ENCODE measurements at regions not wholly inside any gene's neighbourhood (a gene's known extent, or its start where the extent isn't known, plus 50 kb on each side); places are given as distances from the start of the nearest gene placed in this dataset.

DNA sequence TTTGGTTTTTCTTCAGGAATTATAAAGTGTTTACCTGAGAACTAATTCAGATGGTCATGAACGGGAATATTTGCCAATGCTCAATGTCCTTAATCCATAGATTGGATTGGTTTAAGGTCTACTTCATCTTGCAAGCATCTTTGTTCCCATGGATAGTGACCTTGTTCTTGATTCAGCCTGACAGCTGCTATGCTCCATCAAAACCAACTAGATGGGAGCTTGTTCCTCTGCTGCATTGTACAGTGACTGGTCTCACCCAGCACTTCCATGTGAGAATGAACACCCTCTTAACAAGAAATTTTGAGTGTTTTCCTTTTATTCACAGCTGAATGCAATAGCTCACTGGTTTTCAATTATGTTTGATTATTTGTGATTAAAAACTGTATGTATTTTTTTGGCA is 312.6 kb upstream of the ACTBL2 start:
- intact Hi-C loops (cut with micrococcal nuclease; ENCODE audit: unreplicated experiment) (no loop called here), in situ Hi-C loops (cut with HindIII; ENCODE audit: low pct_unique_long_range_greater_than_20kb, low sequenced_read_pairs) (no loop called here)
- ATAC-seq (no peak), DNase-seq (ENCODE audit: low read depth, low spot score) (no peak)
- CTCF ChIA-PET, result no interaction called here
- H3K36me3 ChIP-seq (ENCODE audit: control insufficient read depth, insufficient read depth, low read length), result no peaks in the 10 kb centered on the region
- no peaks in the 10 kb centered on the region for H3K9me3 ChIP-seq (ENCODE audit: control insufficient read depth, insufficient read depth, low read depth, low read length)
- H3K4me3 ChIP-seq (ENCODE audit: low read depth in 2 of 2, low read length in 2 of 2), result no peak overlapping the region
- TF ChIP-seq CTCF (IDR thresholded peaks at IDR 0.05), result no peak
- no TSS peak for BruUV-seq (replicated peaks)
- POLR2A ChIA-PET, result no interaction called here
- no peaks in the 10 kb centered on the region for H3K27me3 ChIP-seq (ENCODE audit: control insufficient read depth, insufficient read depth, low read length)
- H3K4me1 ChIP-seq (ENCODE audit: control insufficient read depth, insufficient read depth, low read length), result no peaks in the 10 kb centered on the region
- H3K27ac ChIP-seq (ENCODE audit: low read length), result no peak overlapping the region; the same call in 1 of the 2 replicates

- in situ Hi-C loops (cut with HindIII; ENCODE audit: low pct_unique_long_range_greater_than_20kb, low sequenced_read_pairs) (no loop called here), intact Hi-C loops (cut with micrococcal nuclease; ENCODE audit: unreplicated experiment) (no loop called here)
- ATAC-seq, result no peak
- H3K36me3 ChIP-seq (ENCODE audit: control insufficient read depth, insufficient read depth, low read length), result no peaks in the 10 kb centered on the region
- H3K27ac ChIP-seq (ENCODE audit: low read length), result peak overlapping the region; percentile 66; the same call in 1 of the 2 replicates
- no peaks in the 10 kb centered on the region for H3K9me3 ChIP-seq (ENCODE audit: control insufficient read depth, insufficient read depth, low read depth, low read length)
- TF ChIP-seq TCF7L2 (IDR thresholded peaks at IDR 0.05; ENCODE audit: low read depth, low read length) (no peak), REST (IDR thresholded peaks at IDR 0.05; ENCODE audit: insufficient read depth in 1 of 2, low read depth in 2 of 2, low read length in 1 of 2) (no peak), SIN3A (IDR thresholded peaks at IDR 0.05; ENCODE audit: borderline replicate concordance, insufficient read depth, low read depth, low read length) (no peak), CTCF (IDR thresholded peaks at IDR 0.05) (no peak), POLR2AphosphoS5 (IDR thresholded peaks at IDR 0.05; ENCODE audit: low read depth, low read length) (no peak)
- ChIA-PET CTCF (no interaction called here), POLR2A (no interaction called here)
- H3K4me1 ChIP-seq (ENCODE audit: control insufficient read depth, insufficient read depth, low read length), result no peaks in the 10 kb centered on the region
- H3K4me3 ChIP-seq (ENCODE audit: low read depth in 2 of 2, low read length in 2 of 2), result no peak overlapping the region
- no peak for DNase-seq (ENCODE audit: low read depth, low spot score)
- no peaks in the 10 kb centered on the region for H3K27me3 ChIP-seq (ENCODE audit: control insufficient read depth, insufficient read depth, low read length)
- no TSS peak for BruUV-seq (replicated peaks)
These were observed 309.3 kb upstream of the ACTBL2 start for GRCh38 chr5:57791875-57792274.

DNA sequence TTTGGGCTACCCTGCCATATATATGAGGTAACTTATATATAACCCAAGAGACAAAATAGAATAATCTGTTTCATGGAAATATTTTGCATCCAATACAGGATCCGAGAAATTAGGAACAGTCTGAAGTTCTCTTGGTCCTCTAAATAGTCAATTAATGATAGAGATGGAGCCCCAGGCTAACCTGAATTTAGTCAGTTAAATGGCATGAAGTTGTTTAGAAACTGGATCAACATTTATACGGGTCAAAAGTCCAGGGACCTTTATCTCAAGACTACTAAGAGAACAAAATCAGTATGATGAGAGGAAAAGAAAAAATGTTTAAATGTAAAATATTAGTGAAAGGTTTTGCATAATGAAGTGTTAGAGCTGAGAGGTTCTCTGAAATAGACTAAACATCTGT is 303.3 kb upstream of the ACTBL2 start:
- Histone ChIP-seq H3K27me3 (ENCODE audit: control insufficient read depth, insufficient read depth, low read length) (no peaks in the 10 kb centered on the region), H3K9me3 (ENCODE audit: control insufficient read depth, insufficient read depth, low read depth, low read length) (no peaks in the 10 kb centered on the region), H3K4me3 (ENCODE audit: low read depth in 2 of 2, low read length in 2 of 2) (no peak overlapping the region), H3K27ac (ENCODE audit: low read length) (peak overlapping the region; percentile 12; the same call in 1 of the 2 replicates), H3K4me1 (ENCODE audit: control insufficient read depth, insufficient read depth, low read length) (no peaks in the 10 kb centered on the region), H3K36me3 (ENCODE audit: control insufficient read depth, insufficient read depth, low read length) (no peaks in the 10 kb centered on the region)
- no TSS peak for BruUV-seq (replicated peaks)
- in situ Hi-C loops (cut with HindIII; ENCODE audit: low pct_unique_long_range_greater_than_20kb, low sequenced_read_pairs), result no loop called here
- ATAC-seq, result no peak
- ChIA-PET CTCF (no interaction called here), POLR2A (no interaction called here)
- intact Hi-C loops (cut with micrococcal nuclease; ENCODE audit: unreplicated experiment), result no loop called here
- TF ChIP-seq CTCF (IDR thresholded peaks at IDR 0.05) (no peak), POLR2AphosphoS5 (IDR thresholded peaks at IDR 0.05; ENCODE audit: low read depth, low read length) (no peak), SIN3A (IDR thresholded peaks at IDR 0.05; ENCODE audit: borderline replicate concordance, insufficient read depth, low read depth, low read length) (no peak), TCF7L2 (IDR thresholded peaks at IDR 0.05; ENCODE audit: low read depth, low read length) (no peak), REST (IDR thresholded peaks at IDR 0.05; ENCODE audit: insufficient read depth in 1 of 2, low read depth in 2 of 2, low read length in 1 of 2) (no peak)
- no peak for DNase-seq (ENCODE audit: low read depth, low spot score)

All from Panc1 (cell line).